GM19328 (cell line): ENCODE measurements at regions not wholly inside any gene's neighbourhood (a gene's known extent, or its start where the extent isn't known, plus 50 kb on each side); places are given as distances from the start of the nearest gene placed in this dataset.

ENCODE experiments used
- ATAC-seq: cut with Tn5 transposase; IDR thresholded peaks from one replicate; pipeline ENCODE4 v1.9.1; 2021; ENCODE audit warnings: mild to moderate bottlenecking, moderate library complexity; ENCODE audit not compliant: unreplicated experiment

DNA sequence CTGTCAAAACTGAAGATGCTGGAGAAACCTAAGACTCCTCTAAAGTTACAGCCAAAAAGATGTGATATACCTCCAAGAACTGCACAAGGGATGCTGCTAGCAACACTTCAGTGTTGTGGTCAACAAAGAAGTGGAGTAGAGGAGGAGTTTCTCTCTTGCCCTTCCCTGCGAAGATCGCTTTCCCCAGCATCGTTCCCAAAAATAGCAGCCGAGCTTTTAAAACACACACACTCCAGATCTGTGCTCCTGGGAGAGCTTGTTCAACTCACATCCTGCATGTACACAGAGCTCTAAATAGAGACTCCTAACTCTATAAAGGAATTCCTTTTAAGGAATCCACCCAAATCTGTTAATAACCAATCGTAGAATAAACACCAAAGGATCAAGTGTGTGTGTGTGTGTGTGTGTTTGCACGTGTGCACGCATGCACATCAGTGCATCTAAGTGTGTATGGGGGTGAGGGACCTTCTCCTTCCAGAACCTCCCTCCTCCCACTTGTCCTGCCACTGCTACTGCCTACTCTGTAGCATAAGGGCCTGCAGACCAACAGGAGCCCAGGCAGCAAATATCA lies 58.5 kb downstream of the PSMG1 start:
- no peak for ATAC-seq

- no peak for ATAC-seq
These were observed 59.9 kb downstream of the PSMG1 start for GRCh38 chr21:39123375-39123774.

- no peak for ATAC-seq
These were observed 61.5 kb downstream of the PSMG1 start for GRCh38 chr21:39121600-39122355.

GRCh38 chr21:39120876-39121599 lies 62.2 kb downstream of the PSMG1 start:
- no peak for ATAC-seq

GRCh38 chr21:39119891-39120290 lies 63.4 kb downstream of the PSMG1 start:
- no peak for ATAC-seq

DNA sequence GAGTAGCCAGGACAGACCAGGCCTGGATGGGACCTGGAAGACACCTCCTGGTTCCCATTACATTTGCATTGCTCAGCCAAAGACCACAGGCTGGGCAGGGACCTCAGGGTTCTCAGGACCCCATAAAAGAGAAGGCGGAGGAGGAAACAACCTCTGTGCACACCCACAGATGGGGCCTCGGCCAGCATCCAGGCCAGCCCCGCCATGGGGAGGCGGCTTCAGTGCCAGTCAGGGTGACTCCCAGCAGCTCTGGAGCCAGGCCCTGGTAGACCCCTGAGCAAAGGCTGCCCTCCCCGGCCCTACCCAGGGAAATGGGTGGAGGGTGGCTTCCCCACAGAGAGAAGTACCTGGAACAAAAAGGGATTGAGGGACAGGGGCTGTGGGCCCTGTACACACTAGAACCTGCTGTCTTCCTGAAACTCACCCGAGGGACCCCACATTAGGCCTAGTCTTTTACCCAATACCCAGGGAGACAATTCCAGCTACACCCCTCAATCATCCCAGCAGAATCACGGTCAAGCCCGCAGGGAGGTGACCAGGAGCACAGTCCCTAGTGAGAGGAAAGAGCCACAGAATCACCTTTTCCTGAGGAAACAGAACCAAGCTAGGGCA lies 64.5 kb downstream of the PSMG1 start:
- no peak for ATAC-seq

GRCh38 chr21:39118061-39118460 lies 65.2 kb downstream of the PSMG1 start:
- no peak for ATAC-seq

DNA sequence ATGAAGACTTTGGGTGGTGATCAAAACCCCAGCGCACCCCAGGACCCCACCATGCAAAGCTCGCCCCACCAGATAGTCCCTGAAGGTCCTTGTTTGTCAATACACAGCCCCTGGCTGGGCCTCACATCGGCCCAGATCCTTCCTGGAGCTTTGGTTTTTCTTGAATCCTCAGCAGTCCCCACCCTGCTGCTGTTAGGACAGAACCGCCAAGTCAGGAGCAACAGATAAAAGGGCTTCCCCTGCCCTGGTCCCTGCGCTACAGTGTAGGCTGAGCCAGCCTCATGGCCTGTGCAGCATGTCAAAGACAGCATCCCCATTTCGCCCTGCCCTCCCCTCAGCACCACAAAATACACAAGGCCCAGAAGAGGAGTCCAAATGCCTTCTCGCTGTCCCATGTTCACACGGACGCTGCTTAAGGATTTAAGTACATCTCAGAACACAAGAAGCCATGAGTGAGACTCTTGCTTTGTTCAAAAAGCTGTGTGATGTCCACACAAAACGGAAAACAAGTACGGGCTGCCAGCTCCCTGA lies 65.7 kb downstream of the PSMG1 start:
- ATAC-seq: no peak

- no peak for ATAC-seq
These were observed 66.4 kb downstream of the PSMG1 start for GRCh38 chr21:39116761-39117439.

- no peak for ATAC-seq
These were observed 67.5 kb downstream of the PSMG1 start for GRCh38 chr21:39115576-39116235.

DNA sequence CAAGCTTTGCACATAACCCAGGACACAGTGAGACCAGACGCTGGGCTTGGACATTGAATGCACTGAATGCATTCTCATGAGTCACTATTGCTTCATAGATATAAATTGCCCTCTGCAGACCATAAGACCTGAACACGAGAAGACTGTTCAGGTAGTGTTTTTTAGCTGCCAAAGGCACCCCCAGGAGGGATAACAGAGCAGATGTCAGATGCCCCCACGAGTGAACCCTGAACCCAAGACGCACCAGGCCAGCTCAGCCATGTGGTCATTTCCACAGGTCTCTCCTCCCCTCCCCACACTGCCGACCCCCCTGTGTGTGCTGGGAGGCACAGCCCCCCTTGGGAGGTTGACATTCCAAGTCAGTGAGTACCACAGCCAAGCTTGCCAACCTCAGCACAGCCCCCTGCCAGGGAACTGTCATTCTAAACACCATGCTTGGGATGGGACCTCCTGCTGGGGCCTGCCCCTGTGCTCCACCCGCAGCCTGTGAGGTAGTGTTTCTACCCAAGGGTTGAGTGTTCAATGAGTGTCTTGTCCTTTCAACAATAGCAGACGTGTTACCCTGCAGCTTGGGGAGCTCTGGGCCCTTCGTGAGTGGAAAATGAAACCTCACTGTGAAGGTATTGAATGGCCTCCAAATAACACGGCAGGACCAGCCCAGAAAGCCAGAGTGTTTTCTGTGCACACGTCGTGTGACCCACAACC lies 68.2 kb downstream of the PSMG1 start:
- no peak for ATAC-seq

GRCh38 chr21:39111931-39112550 lies 71.2 kb downstream of the PSMG1 start:
- ATAC-seq: no peak

DNA sequence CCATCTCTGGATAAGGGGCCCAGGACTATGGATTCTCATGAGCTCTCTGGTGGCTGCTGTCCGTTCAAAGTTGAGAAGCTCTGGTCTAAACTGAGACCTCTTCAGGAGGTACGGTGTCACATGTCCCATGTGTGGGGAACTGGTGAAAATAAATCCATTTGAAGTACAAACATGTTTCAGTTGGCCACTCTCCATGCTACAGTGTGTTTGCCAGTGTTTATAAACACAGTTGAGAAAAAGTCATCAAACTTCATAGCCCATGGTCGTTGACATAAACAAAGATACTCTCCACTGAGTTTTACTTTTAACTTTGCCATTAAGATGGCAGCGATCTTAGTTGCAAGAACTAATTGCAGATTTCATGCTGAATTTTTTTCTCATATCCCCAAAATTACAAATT lies 72.8 kb downstream of the PSMG1 start:
- no peak for ATAC-seq

DNA sequence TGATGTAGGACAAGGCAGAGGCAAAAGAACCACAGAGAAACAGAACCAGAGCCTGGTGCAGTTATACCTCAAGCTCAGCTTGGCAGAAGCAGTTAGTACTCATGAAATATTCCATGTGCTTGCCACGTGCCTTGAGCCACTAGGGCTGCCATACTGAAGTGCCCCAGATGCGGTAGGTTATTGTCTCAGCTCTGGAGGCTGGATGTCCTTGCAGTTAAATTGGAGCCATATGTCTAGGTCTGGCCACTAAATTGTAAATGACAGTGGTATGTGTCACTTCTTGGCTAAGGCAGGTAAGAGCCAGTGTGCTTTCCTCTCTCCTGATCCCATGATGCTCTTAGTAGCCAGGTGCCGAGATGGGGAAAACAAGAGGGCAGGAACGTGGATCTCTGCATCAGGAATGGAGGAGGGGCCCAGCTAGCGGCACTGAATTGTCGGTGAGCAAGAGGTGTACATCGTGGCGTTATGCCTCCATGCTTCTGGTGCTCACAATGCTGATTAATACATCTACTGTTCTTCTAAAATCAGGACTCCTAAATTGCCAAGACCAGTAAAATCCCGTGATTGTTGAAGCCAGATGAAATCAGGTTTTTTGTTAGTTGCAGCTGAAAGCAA lies 73.5 kb downstream of the PSMG1 start:
- ATAC-seq: no peak

DNA sequence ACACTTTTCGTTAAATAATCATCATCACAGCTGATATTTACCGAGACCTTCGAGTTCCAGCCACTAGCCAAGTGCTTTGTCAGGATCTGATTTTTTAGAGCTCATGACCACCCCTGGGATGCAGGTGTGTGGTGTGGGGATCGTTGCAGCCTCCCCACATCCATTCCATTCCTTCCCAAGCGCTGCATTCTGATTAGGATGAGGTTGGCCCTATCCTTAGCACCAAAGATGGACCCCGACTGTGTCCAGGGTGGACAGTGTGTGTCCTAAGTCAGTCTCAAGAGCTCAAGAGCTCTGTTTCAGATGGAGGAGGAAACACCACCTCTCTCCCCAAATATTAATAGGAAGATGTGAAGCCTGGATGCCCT lies 74.1 kb downstream of the PSMG1 start:
- no peak for ATAC-seq

DNA sequence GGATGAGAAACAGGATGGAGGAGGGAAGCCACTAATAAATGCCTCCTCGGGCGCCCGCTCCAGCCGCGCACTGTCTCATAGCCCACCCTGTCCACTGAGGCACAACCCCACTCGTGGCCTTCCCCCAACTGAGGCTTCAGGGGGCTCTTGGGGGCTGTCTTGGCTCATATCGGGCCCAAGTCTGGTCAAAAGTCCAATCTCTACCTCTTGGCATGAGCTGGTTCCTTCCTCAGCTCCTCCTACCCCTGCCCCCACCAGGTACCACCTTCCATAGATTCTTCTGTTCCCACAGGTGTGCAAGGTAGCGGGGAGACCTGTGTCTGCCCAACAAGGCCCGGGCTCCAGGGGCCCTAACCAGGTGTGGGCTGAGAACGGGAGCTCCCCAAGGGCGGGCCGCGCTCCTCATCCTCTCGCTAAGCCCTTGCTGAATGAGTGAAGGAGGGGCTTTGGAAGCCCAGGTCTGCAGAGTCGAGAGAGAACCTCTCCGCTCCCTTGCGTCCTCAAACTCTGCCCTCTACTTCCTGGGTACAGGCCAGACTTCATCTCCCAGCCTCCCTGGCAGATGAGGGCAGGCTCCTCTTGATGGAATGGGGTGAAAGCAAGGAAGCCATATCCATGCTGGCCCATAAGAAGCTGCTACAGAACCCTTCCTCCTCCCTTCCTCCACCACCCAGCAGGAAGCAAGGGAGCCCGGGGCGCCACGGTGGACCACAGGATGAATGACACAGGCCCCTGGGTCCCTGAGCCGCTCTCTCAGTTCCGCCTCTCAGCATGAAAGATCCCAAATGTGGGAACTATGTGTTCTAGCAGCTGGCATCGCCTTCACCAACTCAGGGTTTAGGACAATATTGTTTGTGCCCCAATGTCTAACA lies 74.7 kb downstream of the PSMG1 start:
- ATAC-seq: no peak

DNA sequence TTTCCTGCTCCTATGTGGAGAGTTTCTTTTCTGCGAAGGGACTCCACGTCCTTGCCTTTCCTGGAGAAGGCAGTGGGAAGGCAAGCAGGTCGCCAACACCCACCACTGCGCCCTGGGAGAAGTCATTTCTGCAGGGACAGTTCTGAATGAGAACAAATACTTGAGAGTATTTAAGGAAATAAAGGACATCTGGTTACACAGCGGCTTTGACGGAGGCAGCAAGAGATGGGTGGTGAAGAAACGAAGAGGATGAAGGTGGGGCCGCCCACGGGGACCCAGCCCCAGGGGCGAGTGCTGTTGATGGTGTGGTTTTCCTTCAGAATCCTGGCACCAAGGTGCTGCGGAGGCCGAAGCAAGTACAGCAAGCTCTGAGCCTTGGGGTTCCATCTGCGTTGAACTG lies 75.5 kb downstream of the PSMG1 start:
- ATAC-seq: no peak

- no peak for ATAC-seq
These were observed 76.3 kb downstream of the PSMG1 start for GRCh38 chr21:39106881-39107462.
